HG03025 (cell line): ENCODE measurements at regions not wholly inside any gene's neighbourhood (a gene's known extent, or its start where the extent isn't known, plus 50 kb on each side); places are given as distances from the start of the nearest gene placed in this dataset.
"Not testable (repeated sequence)": the region's sequence is repeated elsewhere in the genome, so short reads cannot be mapped to it uniquely, and the experiment has no call there.

ENCODE experiments used
- ATAC-seq: cut with Tn5 transposase; IDR thresholded peaks from one replicate; pipeline ENCODE4 v1.9.1; 2021; ENCODE audit warnings: mild to moderate bottlenecking, moderate library complexity; ENCODE audit not compliant: unreplicated experiment, low FRiP score

DNA sequence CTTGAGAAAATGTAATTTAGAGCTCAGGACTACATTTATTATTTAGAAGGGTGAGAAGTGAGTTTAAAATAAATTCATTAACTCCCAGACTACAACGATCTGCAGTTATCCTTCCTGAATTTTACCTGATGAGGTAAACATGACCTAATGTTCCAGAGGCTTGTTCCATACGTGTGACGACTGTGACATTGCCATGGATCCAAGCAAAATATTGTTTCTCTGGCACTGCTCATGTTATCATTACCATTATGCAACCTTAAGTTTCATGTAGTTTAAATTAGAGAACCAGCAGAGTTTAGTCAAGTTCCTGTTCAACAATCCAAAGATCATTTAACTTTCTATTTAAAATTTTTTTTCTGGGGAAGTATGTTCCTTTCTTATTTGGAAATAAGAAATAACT lies 279.6 kb downstream of the KLF5 start:
- no peak for ATAC-seq

DNA sequence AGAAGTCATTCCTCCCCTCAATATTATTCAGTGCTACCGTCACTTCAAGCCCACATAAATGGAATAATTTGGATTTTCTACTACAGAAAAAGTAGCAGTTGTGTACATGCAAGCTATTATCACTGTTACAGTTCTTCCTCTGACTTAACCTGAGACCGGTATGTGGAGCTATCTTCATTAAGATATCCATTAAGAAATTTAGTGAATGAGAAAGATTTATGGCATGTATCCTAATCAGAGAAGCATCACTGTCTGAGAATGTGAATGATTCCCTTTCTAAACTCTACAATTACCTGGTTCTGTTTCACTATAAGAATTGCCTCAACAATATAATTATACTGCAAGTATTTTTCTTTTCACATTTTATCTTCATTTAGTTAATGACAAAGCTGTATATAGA lies 278.7 kb downstream of the KLF5 start:
- no peak for ATAC-seq

DNA sequence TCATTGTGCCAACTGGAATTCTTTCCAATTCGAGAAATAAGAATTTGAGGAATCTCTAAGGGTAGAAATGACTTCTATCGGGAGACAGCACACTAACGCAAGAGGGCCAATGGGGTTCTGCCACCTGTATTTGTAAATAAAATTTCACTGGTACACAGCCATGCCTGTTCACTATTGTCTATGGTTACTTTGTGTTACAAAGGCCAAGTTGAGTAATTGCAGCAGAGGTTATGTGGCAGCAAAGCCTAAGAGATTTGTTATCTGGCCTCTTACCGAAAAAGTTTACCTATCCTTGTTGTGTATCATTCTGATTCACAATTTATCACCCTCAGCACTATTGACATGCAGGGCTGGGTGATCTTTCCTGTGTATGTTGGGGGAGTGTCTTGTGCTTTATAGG lies 278.0 kb downstream of the KLF5 start:
- no peak for ATAC-seq

DNA sequence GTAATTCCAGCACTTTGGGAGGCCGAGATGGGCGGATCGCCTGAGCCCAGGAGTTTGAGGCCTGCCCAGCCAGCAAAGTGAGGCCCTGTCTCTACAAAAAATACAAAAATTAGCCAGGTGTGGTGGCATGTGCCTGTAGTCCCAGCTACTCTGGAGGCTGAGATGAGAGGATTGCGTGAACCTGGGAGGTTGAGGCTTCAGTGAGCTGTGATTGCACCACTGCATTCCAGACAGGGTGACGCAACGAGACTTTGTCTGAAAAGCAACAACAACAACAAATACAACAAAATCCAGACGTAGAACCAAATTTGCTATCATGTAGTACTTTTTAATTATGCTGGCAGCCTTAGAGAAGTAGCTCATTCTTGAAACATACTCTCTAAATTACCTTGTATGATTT lies 277.1 kb downstream of the KLF5 start:
- ATAC-seq, result no peak

DNA sequence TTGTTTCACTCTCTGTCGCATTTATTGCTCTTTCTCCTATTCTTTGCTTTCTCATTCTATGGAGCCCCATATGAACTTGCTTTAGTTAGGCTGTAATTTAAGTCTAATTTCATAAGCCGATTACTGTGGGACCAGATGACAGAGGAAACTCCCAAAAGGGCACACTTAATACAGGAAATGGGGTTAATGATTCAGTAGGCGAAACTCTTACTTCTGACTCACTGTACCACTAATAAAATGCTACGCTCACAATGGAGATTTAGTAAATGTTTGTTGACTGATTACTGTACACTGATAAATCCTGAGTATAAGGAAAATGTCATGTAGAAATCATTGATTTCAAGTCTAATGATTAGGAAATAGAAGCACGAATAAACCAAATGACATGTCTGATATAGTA lies 276.4 kb downstream of the KLF5 start:
- ATAC-seq, result no peak

DNA sequence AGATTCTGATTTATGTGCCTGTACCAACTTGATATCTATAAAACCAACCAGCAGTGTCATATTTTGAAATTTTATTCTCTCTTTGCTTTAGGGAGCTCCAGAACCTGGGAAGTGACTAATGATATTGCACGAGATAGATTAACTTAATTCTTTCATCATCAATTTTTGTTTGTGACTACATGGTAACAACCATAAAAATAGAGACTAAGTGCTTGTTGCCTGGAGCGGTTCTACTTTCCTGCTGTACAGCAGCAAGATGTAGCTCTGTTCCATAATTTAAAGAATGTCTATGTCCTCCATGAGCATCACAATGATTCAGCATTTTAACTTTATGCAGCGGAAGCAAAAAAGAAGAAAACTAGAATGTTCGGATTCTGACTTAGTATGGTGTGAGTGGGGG lies 275.6 kb downstream of the KLF5 start:
- ATAC-seq, result no peak

DNA sequence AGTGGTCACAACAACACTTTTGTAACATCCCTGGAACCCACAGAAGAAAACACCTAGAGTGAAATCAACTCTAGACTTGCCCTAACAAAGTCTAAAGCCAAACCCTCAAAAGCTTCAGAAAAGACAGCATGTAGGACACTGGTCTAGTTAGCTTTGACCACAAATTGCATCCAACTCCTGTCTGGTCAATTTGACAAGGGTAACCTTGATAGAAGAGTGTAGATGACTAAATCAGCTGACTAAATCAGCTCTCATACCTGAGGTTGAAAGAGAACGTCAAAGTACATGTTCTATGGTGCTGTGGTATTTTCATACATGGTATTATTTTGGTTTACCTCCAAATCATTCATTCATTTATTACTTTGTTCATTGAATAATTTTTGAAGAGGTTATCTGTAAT lies 272.8 kb downstream of the KLF5 start:
- ATAC-seq, result no peak

DNA sequence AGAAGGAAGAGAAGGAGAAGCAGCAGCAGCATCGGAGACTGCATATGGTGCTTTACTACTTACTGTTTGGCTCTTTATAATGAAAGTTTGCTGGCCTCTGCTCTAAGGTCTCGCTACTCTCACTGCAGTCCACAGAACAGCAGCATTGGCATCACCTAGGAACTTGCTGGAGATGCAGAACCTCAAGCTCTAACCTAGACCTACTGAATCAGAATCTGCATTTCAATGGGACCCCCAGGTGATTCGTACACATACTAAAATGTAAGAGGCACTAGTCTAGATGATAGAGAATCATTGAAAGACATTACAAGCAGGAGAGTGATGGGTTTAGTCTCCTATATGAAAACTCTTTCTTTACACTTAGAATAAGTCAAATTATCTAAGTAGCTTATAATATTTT lies 270.6 kb downstream of the KLF5 start:
- no peak for ATAC-seq

DNA sequence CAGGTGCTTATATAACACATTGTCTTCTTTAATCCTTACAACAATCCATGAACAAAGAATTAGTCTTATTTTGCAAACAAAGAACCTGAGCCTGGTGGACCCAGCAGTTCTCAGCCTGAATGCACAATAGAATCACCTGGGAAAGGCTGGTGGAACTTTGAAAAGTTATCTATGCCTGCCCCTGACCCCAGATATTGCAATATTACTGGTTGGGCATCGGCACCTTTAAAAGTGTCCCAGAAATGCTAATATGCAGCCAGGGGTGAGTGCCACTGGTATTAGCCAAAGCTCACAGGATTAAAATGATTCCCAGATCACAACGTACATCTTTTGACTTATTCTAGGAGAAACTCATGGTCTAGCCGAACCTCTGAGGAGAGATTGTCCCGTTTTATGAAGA lies 268.8 kb downstream of the KLF5 start:
- ATAC-seq, result no peak

DNA sequence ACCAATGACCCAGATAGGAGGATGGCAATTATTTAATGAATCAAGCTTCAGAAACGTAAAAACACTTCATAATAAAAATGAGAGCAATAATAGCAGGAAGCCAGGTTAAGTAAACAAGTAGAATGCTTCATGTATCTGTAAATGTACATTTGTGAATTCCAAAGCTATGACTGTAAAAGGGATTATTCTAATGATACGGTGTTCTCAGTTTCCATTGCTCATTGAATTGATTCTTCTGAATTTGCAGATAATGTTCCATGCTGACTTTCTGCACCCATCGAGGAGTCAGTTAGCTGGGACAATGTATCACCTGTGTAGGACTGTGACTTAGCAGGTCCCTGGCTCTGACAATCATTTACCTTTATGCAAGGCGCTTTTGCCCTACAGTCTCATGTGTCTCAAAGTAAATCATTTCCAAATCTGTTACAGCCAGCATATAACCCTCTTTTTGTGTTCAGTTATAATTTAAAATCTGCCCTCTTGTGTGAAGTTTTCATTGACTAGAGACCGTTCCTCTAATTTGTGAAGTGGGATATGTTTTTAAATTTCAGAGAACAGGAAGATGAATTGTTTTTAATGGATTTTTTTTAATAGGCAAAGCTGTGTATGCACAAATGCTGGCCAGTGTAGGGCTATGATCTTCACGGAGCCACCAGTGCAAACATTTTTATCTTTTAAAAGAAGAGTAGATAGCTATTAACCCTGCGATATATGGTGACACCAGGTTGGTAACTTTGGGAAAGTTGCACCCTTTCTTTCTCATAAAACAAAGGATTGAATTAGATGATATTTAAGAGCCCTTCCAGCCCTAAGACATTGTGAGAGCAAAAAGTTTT lies 267.1 kb downstream of the KLF5 start:
- no peak for ATAC-seq

DNA sequence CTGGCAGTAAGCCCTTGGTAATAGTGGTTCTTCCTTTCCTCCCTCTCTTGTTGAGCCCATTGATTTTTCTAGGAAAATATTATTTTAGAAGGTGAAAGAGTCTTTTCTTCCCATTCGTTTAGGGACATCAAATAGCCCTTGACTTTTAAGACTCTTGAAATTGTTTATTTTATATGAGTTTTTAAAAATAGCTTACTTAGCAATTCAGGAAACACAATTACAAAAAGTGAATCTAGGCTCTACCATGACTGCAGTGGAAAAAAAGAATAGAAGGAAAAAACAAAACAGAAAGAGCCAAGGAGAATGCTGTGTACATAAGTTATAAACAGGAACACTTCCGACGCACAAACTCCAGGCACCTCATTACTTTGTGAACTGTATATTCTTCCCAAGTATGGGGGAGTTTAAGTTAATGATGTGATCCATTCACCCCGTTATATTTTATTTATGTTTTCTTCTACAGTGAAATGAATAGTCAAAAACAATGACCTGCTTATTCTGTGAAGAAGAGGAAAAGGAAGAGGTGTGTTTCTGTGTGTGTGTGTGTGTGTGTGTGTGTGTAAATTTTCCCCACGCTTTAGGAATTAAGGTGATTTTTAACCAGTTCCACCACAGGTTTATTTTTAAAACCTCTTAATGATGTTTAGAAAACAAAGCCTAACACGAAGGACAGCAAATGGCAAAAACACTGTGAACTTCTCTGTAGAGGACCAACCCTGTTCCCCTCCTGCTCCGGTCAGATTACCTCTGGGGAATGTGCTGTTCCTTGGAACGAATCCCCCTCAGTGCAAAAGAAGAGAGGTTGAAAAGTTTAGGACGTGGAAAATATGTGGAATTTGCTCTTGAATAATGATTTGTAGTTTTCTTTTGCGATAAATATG lies 266.3 kb downstream of the KLF5 start:
- ATAC-seq, result no peak

DNA sequence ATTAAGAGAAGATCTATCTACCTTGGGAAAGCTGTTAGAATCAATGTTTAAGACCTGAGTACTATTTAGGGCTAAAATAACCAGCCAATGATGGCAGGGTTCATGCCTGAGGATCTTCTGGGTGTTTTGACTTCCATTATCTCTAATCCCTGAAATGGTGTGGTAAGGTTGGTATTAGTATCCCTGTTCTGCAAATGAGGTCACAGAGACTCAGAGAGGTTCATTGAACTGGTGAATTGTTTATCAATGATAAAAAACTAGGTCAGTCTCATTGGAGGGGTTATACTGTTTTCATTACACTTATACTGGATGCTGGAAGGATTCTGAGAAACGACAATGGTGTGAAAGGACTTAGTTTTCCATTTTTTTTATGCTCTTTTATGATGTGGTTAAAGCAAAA lies 264.8 kb downstream of the KLF5 start:
- no peak for ATAC-seq

DNA sequence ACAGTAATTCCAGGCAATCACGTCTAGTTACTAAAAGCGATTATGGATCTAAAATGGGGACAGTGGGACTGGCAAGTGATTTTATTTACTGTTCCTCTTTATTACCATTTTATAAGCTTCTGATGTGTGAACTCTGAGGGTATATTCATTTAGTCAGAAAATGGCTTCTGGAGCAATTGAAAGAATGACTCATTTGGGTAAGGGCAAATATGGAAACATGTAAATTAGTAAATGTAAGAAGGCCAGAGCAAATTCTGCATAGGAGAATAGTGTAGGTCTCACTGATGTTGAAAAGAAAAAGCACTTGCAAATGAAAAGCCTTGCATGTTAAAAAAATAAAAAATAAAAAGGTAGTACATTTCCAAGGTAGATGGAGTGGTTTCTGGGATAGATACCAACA lies 262.2 kb downstream of the KLF5 start:
- no peak for ATAC-seq

DNA sequence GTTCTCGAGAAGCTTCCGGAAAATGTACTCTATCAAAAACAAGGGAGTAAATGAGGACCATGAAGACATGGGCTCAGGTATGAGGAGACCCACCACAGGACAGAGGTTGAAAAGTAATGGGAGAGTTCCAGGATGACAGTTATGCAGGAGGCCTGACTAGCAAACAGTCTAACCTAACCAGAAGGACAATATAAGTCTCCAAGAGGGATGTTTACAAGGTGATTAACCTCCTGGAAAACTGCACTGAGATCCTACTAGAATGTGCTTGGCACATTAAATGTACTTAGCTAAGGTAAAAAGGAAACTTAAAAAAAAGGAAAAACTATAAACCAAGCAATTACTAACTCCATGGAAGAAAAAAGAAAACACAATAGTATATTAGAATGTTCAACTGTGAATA lies 258.3 kb downstream of the KLF5 start:
- ATAC-seq, result no peak

DNA sequence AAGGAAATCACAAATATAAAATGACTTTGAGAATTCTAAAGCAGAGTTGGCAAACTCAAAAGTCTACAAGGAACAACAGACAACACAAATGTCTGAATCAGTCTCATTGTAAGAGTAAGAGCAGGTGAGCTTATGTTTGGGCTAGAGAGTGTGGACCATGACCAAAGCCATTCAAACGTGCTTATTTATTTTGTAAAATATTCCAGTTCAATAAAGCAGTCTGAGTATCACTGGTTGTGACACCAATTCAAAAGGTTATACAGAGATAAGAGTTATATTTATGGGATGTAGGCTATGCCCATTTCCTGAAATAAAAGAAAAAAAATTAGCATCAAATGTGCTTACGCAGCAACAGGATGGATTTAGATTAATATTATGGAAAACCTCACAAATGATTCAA lies 251.6 kb downstream of the KLF5 start:
- ATAC-seq, result no peak

DNA sequence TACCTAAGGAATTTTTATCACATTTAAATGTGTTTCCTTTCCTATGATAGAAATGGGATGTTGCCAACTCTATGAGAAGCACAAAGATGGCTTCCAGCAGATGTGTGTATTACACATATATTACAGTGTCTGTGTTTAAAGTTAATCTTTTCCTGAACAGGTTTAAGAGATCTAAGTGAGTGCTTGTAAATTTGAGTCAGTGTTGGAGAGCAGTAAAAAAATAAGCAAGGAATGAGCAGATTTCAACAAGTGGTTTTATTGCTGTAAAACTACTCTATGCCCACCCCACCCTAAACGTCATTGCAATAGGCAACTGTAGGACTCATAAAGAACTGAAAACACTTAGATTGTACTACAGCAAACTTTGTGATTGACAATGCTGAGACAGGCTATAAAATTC lies 248.7 kb downstream of the KLF5 start:
- ATAC-seq, result no peak

DNA sequence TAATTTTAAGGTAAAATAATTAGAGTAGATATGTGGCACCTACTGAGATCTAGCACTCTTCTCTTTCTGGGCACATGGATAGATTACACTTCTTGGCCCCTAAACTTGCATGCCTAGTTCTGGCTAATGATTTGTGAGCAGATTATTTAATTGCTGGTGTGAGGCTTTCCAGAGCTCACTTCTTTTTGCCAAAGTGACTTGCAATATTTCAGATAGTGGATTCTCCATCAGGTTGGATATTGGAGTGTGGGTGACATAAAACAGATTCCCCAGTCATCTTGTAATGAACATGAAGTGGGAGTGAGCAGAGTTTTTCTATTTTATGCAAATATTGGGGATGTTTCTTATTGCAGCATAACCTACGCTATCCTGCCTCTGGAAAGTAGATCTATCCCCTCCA lies 247.9 kb downstream of the KLF5 start:
- ATAC-seq, result no peak

DNA sequence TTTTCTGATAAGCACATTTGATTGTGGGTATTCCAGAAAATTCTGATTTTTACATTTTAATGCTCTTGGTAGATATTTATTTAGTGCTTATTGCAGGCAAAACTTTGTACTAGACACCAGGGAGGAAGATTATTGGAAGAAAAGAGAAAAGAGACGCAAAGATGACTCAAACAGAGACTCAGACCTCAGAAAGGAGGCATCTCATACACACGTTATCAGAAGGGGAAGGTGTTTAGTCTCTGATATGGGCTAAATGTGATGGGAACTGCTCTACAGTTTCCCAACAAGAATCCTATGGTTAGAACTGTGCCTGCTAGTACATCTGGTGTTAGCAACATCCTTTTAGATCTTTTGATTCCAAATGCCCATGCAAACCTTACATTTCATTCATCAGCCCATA lies 245.6 kb downstream of the KLF5 start:
- ATAC-seq, result no peak

DNA sequence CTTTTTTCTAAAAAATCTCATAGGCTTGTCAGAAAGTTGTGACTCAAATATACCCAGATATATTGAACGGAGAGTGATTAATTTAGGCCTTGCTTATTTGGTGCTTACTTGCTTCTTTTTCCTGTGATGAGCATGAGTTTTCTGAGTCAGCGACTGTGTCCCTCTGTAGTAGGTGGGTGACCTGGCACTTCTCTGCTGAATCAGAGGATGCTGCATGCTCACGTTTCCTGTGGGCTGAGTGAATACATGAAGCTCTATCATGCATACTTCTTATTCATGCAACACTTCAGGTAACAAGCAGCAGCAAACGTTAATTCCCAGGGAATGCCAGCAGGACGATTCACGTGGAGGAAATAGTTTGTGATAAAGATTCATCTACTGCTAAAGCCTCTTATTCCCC lies 245.0 kb downstream of the KLF5 start:
- ATAC-seq, result no peak

DNA sequence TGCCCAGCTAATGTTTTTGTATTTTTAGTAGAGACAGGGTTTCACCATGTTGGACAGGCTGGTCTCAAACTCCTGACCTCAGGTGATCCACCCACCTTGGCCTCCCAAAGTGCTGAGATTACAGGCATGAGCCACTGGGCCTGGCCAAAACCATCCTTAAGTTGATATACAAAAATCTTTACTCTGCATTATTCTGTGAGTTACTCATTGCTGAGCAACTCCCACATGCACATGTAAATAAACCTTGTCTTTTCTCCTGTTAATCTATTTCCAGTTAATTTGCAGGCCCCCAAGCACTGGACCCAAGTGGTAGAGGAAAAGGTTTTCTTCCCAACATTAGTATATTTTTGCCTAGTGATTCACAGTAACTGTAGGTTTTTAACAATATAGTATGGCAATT lies 242.8 kb downstream of the KLF5 start:
- not testable (repeated sequence) for ATAC-seq

DNA sequence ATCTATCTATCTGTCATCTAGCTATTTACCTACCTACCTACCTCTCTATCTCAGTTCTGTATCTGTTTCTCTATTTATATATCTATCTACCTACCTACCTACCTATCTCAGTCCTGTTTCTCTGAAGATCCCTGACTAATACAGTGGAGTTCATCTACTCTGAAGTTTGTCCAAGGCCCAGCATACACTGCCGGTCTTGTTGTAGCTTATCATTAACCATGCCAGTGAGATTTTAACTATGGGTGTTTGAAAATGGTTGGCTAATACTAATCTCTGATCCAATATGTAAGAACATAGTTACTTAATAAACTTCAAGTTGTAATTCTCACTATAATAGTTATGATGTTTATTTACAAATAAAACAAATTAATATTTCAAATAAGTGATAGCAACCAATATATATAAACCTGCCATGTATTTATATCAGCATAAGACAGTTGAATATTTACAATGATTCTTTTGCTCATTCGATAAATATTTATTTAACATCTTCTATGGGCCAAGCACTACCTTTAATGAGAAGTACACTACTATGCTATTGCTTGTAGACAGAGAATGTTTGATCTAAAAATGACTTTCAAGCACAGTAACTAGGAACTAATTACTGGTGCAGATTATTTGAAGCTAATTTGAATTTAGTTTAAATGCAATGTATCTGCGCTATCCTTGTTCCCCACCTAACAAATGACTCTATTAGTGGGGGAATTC lies 242.1 kb downstream of the KLF5 start:
- no peak for ATAC-seq
